Globus pallidus (tissue), 1 donor: ENCODE measurements at regions not wholly inside any gene's neighbourhood (a gene's known extent, or its start where the extent isn't known, plus 50 kb on each side); places are given as distances from the start of the nearest gene placed in this dataset.
"Not testable (repeated sequence)": the region's sequence is repeated elsewhere in the genome, so short reads cannot be mapped to it uniquely, and the experiment has no call there.

Experiments
- DNase-seq: peaks from one replicate; pipeline ENCODE4 v3.0.0-alpha.2; 2015; ENCODE audit warnings: low spot score

- DNase-seq = no peak
Measured at GRCh38 chr1:29413661-29414060, 177.3 kb downstream of the PTPRU start.

- no peak for DNase-seq
Measured at GRCh38 chr1:29412591-29412990, 176.3 kb downstream of the PTPRU start.

GRCh38 chr1:29410476-29410875 is 174.2 kb downstream of the PTPRU start:
- no peak for DNase-seq

- DNase-seq = no peak
Measured at GRCh38 chr1:29409616-29410015, 173.3 kb downstream of the PTPRU start.

- DNase-seq = no peak
Measured at GRCh38 chr1:29408831-29409605, 172.7 kb downstream of the PTPRU start.

- no peak for DNase-seq
Measured at GRCh38 chr1:29406814-29407213, 170.5 kb downstream of the PTPRU start.

- DNase-seq = not testable (repeated sequence)
Measured at GRCh38 chr1:29400203-29400602, 163.9 kb downstream of the PTPRU start.

- DNase-seq = no peak
Measured at GRCh38 chr1:29399465-29399864, 163.1 kb downstream of the PTPRU start.

GRCh38 chr1:29398431-29398830 is 162.1 kb downstream of the PTPRU start:
- no peak for DNase-seq

GRCh38 chr1:29397981-29398380 is 161.7 kb downstream of the PTPRU start:
- no peak for DNase-seq

- DNase-seq = no peak
Measured at GRCh38 chr1:29397256-29397590, 160.9 kb downstream of the PTPRU start.

GRCh38 chr1:29396438-29397255 is 160.3 kb downstream of the PTPRU start:
- no peak for DNase-seq

- no peak for DNase-seq
Measured at GRCh38 chr1:29395736-29396437, 159.6 kb downstream of the PTPRU start.

- DNase-seq = no peak
Measured at GRCh38 chr1:29394521-29395225, 158.4 kb downstream of the PTPRU start.

- DNase-seq = no peak
Measured at GRCh38 chr1:29393451-29393826, 157.1 kb downstream of the PTPRU start.

GRCh38 chr1:29392486-29393450 is 156.4 kb downstream of the PTPRU start:
- DNase-seq = no peak

GRCh38 chr1:29392036-29392435 is 155.7 kb downstream of the PTPRU start:
- DNase-seq = no peak

GRCh38 chr1:29391362-29391880 is 155.1 kb downstream of the PTPRU start:
- no peak for DNase-seq

- no peak for DNase-seq
Measured at GRCh38 chr1:29390491-29391361, 154.4 kb downstream of the PTPRU start.

GRCh38 chr1:29390075-29390474 is 153.8 kb downstream of the PTPRU start:
- no peak for DNase-seq
